MCF 10A (cell line): ENCODE measurements at regions not wholly inside any gene's neighbourhood (a gene's known extent, or its start where the extent isn't known, plus 50 kb on each side); places are given as distances from the start of the nearest gene placed in this dataset.

ENCODE experiments used
- BruUV-seq: library from RNA; stranded (reverse); fragments of 400-500 nt; replicated peaks from 2 replicates; lab custom pipeline; 2021; lab: Mats Ljungman, UMichigan
- CTCF ChIA-PET: fragments of 300-600 bp; sonication (Branson Sonifier 250); formaldehyde crosslinking; extraction: SDS; loops from one replicate; lab custom pipeline; 2021; ENCODE audit warnings: antibody characterized with exemption, inconsistent platforms; lab: Yijun Ruan, JAX
- POLR2A ChIA-PET: fragments of 300-600, 350-650 bp; sonication (Branson Sonifier 250); formaldehyde crosslinking; extraction: SDS; loops from one replicate; lab custom pipeline; 2020; ENCODE audit warnings: antibody characterized with exemption, inconsistent platforms; lab: Yijun Ruan, JAX
- DNase-seq: peaks from one replicate; pipeline ENCODE4 v3.0.0-alpha.2; 2018; ENCODE audit not compliant: unreplicated experiment
- H3K27ac Mint-ChIP-seq: one replicate; pipeline ENCODE4 v1.8.0; 2022; ENCODE audit warnings: mild to moderate bottlenecking, low read depth, mixed read lengths; ENCODE audit not compliant: unreplicated experiment
- H3K27me3 Mint-ChIP-seq: one replicate; pipeline ENCODE4 v1.8.0; 2022; ENCODE audit warnings: mixed read lengths; ENCODE audit not compliant: insufficient read depth, unreplicated experiment
- H3K36me3 Mint-ChIP-seq: one replicate; pipeline ENCODE4 v1.8.0; 2022; ENCODE audit warnings: mild to moderate bottlenecking, moderate library complexity, mixed read lengths; ENCODE audit not compliant: insufficient read depth, unreplicated experiment
- H3K4me1 Mint-ChIP-seq: one replicate; pipeline ENCODE4 v1.8.0; 2022; ENCODE audit warnings: mixed read lengths; ENCODE audit not compliant: insufficient read depth, unreplicated experiment
- H3K4me3 Mint-ChIP-seq: one replicate; pipeline ENCODE4 v1.8.0; 2022; ENCODE audit warnings: mild to moderate bottlenecking, moderate library complexity, mixed read lengths; ENCODE audit not compliant: unreplicated experiment
- H3K9me3 Mint-ChIP-seq: one replicate; pipeline ENCODE4 v1.8.0; 2022; ENCODE audit warnings: mixed read lengths; ENCODE audit not compliant: unreplicated experiment
- CTCF ChIP-seq: fragments of 200-600 bp; IDR thresholded peaks from one replicate; pipeline ENCODE4 v1.8.0; 2022; ENCODE audit warnings: antibody characterized with exemption, mild to moderate bottlenecking; ENCODE audit not compliant: unreplicated experiment
- intact Hi-C: fragments of 100-400 bp; cut with micrococcal nuclease; formaldehyde crosslinking; loops from 2 replicates; pipeline ENCODE4 v1.14.1; 2022

- no peak for DNase-seq
- BruUV-seq: no TSS peak
- no peaks in the 10 kb centered on the region for H3K27me3 Mint-ChIP-seq
- no peak overlapping the region for H3K4me3 Mint-ChIP-seq
- POLR2A ChIA-PET: no interaction called here
- TF ChIP-seq CTCF: no peak
- H3K4me1 Mint-ChIP-seq: no peaks in the 10 kb centered on the region
- H3K36me3 Mint-ChIP-seq: no peaks in the 10 kb centered on the region
- CTCF ChIA-PET: interaction anchor here (0.7 kb wide), 1 partner anchor 21 kb away, joined by 3 read pairs; no protein-coding TSS in a partner anchor
- no peaks in the 10 kb centered on the region for H3K9me3 Mint-ChIP-seq
- H3K27ac Mint-ChIP-seq: no peak overlapping the region
- intact Hi-C loops: no loop called here
These were observed 345.5 kb upstream of the LMCD1 start for GRCh38 chr3:8156138-8156537.

- DNase-seq: no peak
- CTCF ChIA-PET: no interaction called here
- no peaks in the 10 kb centered on the region for H3K9me3 Mint-ChIP-seq
- POLR2A ChIA-PET: no interaction called here
- no peaks in the 10 kb centered on the region for H3K36me3 Mint-ChIP-seq
- no peaks in the 10 kb centered on the region for H3K27me3 Mint-ChIP-seq
- no peaks in the 10 kb centered on the region for H3K4me1 Mint-ChIP-seq
- TF ChIP-seq CTCF: no peak
- no peak overlapping the region for H3K4me3 Mint-ChIP-seq
- no peak overlapping the region for H3K27ac Mint-ChIP-seq
- intact Hi-C loops: no loop called here
- no TSS peak for BruUV-seq
These were observed 344.8 kb upstream of the LMCD1 start for GRCh38 chr3:8156831-8157230.

GRCh38 chr3:8157640-8158039 lies 344.0 kb upstream of the LMCD1 start:
- no TSS peak for BruUV-seq
- intact Hi-C loops: no loop called here
- Mint-ChIP-seq H3K36me3 (no peaks in the 10 kb centered on the region), H3K9me3 (no peaks in the 10 kb centered on the region), H3K4me3 (no peak overlapping the region), H3K27ac (no peak overlapping the region), H3K27me3 (no peaks in the 10 kb centered on the region), H3K4me1 (no peaks in the 10 kb centered on the region)
- ChIA-PET CTCF (interaction anchor here (0.6 to 2.0 kb wide), 2 partner anchors 82 to 387 kb away, joined by 3 to 5 read pairs; no protein-coding TSS in a partner anchor), POLR2A (no interaction called here)
- TF ChIP-seq CTCF: no peak
- DNase-seq: no peak

- DNase-seq: no peak
- Mint-ChIP-seq H3K27me3 (no peaks in the 10 kb centered on the region), H3K36me3 (no peaks in the 10 kb centered on the region), H3K9me3 (no peaks in the 10 kb centered on the region), H3K4me1 (no peaks in the 10 kb centered on the region), H3K27ac (no peak overlapping the region), H3K4me3 (no peak overlapping the region)
- intact Hi-C loops: no loop called here
- POLR2A ChIA-PET: no interaction called here
- CTCF ChIA-PET: no interaction called here
- no TSS peak for BruUV-seq
- no peak for TF ChIP-seq CTCF
These were observed 337.5 kb upstream of the LMCD1 start for GRCh38 chr3:8164145-8164544.
